ENCODE measurements at regions not wholly inside any gene's neighbourhood (a gene's known extent, or its start where the extent isn't known, plus 50 kb on each side); places are given as distances from the start of the nearest gene placed in this dataset.

GRCh38 chr5:88380332-88380731, 111.7 kb upstream of the TMEM161B start (continued):
- TF ChIP-seq MYB (IDR thresholded peaks at IDR 0.05; ENCODE audit: borderline replicate concordance, low read depth, low read length) = no peak
- no peak for TF ChIP-seq NR2C2 (IDR thresholded peaks at IDR 0.05; ENCODE audit: borderline replicate concordance, control insufficient read depth, insufficient read length, low read depth)

- ChIA-PET SMC1A (ENCODE audit: uncharacterized antibody, unreplicated experiment) (interaction anchor here (0.9 to 1.2 kb wide), 3 partner anchors 17 to 44 kb away, joined by 4 to 5 read pairs (median 4); no protein-coding TSS in a partner anchor), POLR2A (no interaction called here), CTCF (interaction anchor here (0.8 kb wide), 1 partner anchor 39 kb away, joined by 3 read pairs; no protein-coding TSS in a partner anchor), RAD21 (ENCODE audit: unreplicated experiment) (interaction anchor here (0.6 to 0.9 kb wide), 2 partner anchors 9 to 1639 kb away, joined by 3 read pairs; no protein-coding TSS in a partner anchor)
- H3K9ac ChIP-seq (ENCODE audit: control insufficient read depth, insufficient read depth, low read length) = no peak overlapping the region
- H3K4me2 ChIP-seq (ENCODE audit: control insufficient read depth, insufficient read depth) = no peak overlapping the region
- H3K9me3 ChIP-seq (replicated peaks; ENCODE audit: control insufficient read depth, insufficient read depth, low read length) = no peaks in the 10 kb centered on the region
- no peak for TF ChIP-seq NFXL1 (IDR thresholded peaks at IDR 0.05; ENCODE audit: borderline replicate concordance)
- peak; percentile 51; the same call in 1 of the 2 replicates for TF ChIP-seq MTA2 (IDR thresholded peaks at IDR 0.05; ENCODE audit: low read depth)
- no peak for TF ChIP-seq PAX8 (IDR thresholded peaks at IDR 0.05)
- TF ChIP-seq USF1 (IDR thresholded peaks at IDR 0.05; ENCODE audit: borderline replicate concordance, extremely low read length, insufficient read depth, low read depth, low read length) = no peak
- no peak for TF ChIP-seq HDAC6 (IDR thresholded peaks at IDR 0.05; ENCODE audit: unreplicated experiment)
- peak; percentile 53 for TF ChIP-seq RUNX3 (IDR thresholded peaks at IDR 0.05; ENCODE audit: low read length)
- H3K4me3 ChIP-seq = no peak overlapping the region
- no peak overlapping the region for H2AFZ ChIP-seq (ENCODE audit: control insufficient read depth, low read depth, low read length)
- no peaks in the 10 kb centered on the region for H3K4me1 ChIP-seq (ENCODE audit: control insufficient read depth, insufficient read depth, low read length)
- no peak overlapping the region for H3K27ac ChIP-seq (ENCODE audit: control insufficient read depth, insufficient read depth)
- H3K27me3 ChIP-seq (replicated peaks in 1 of 2; ENCODE audit: control insufficient read depth in 2 of 2, insufficient read depth in 2 of 2, low read length in 1 of 2) = no peaks in the 10 kb centered on the region
- in situ Hi-C loops (cut with MboI) = no loop called here
- peak; percentile 60 for ATAC-seq
- WGBS (ENCODE audit: insufficient coverage, insufficient replicate concordance, low lambda C conversion rate, missing lambda C conversion rate) = 0% methylated on average over 4 of the region's 4 CpGs
- DNase-seq (ENCODE audit: low read depth, low spot score) = no peak
- intact Hi-C loops (cut with micrococcal nuclease; ENCODE audit: unreplicated experiment) = no loop called here
- FAIRE-seq = no peak
- H3K36me3 ChIP-seq (ENCODE audit: control insufficient read depth in 2 of 2, insufficient read depth in 2 of 2, low read length in 1 of 2) = no peaks in the 10 kb centered on the region
- no peaks in the 10 kb centered on the region for H4K20me1 ChIP-seq (ENCODE audit: control insufficient read depth, insufficient read depth)
- no peaks in the 10 kb centered on the region for H3K79me2 ChIP-seq (ENCODE audit: control insufficient read depth, insufficient read depth, low read length)
- no TSS peak for BruUV-seq (replicated peaks)
Observed at GRCh38 chr5:88377705-88378656, 109.3 kb upstream of the TMEM161B start.

Measured in GM12878 (cell line).